Osteocyte (in vitro differentiated cells): ENCODE measurements at regions not wholly inside any gene's neighbourhood (a gene's known extent, or its start where the extent isn't known, plus 50 kb on each side); places are given as distances from the start of the nearest gene placed in this dataset.

ENCODE experiments used
- DNase-seq: peaks from one replicate; pipeline ENCODE4 v3.0.0; 2021; ENCODE audit warnings: mixed read lengths; ENCODE audit not compliant: unreplicated experiment; ENCODE audit errors: extremely low spot score
- H3K27ac Mint-ChIP-seq: one replicate; pipeline ENCODE4 v1.8.0; 2021; ENCODE audit warnings: mild to moderate bottlenecking, mixed read lengths; ENCODE audit not compliant: unreplicated experiment
- H3K27me3 Mint-ChIP-seq: one replicate; pipeline ENCODE4 v1.8.0; 2021; ENCODE audit warnings: mixed read lengths; ENCODE audit not compliant: unreplicated experiment
- H3K36me3 Mint-ChIP-seq: one replicate; pipeline ENCODE4 v1.8.0; 2021; ENCODE audit warnings: mixed read lengths; ENCODE audit not compliant: unreplicated experiment
- H3K4me1 Mint-ChIP-seq: one replicate; pipeline ENCODE4 v1.8.0; 2021; ENCODE audit warnings: mixed read lengths; ENCODE audit not compliant: unreplicated experiment
- H3K4me3 Mint-ChIP-seq: one replicate; pipeline ENCODE4 v1.8.0; 2021; ENCODE audit warnings: mild to moderate bottlenecking, moderate library complexity, mixed read lengths; ENCODE audit not compliant: unreplicated experiment
- H3K9me3 Mint-ChIP-seq: one replicate; pipeline ENCODE4 v1.8.0; 2021; ENCODE audit warnings: mixed read lengths; ENCODE audit not compliant: unreplicated experiment
- CTCF ChIP-seq: fragments of 200-600 bp; sonication (generic); IDR thresholded peaks from 2 replicates; pipeline ENCODE4 v1.5.0; 2021; ENCODE audit warnings: antibody characterized with exemption, mild to moderate bottlenecking, moderate library complexity

- no peaks in the 10 kb centered on the region for H3K4me1 Mint-ChIP-seq
- H3K4me3 Mint-ChIP-seq = no peak overlapping the region
- no peaks in the 10 kb centered on the region for H3K27me3 Mint-ChIP-seq
- TF ChIP-seq CTCF = no peak
- H3K9me3 Mint-ChIP-seq = peaks cover 14% of the 10 kb centered on the region
- no peaks in the 10 kb centered on the region for H3K36me3 Mint-ChIP-seq
- DNase-seq = no peak
- H3K27ac Mint-ChIP-seq = no peak overlapping the region
These were observed 856.4 kb upstream of the LRRC4C start for GRCh38 chr11:42315846-42316245.

GRCh38 chr11:42319921-42320320 lies 860.5 kb upstream of the LRRC4C start:
- no peaks in the 10 kb centered on the region for H3K36me3 Mint-ChIP-seq
- no peak for TF ChIP-seq CTCF
- no peaks in the 10 kb centered on the region for H3K4me1 Mint-ChIP-seq
- H3K27ac Mint-ChIP-seq = no peak overlapping the region
- no peak for DNase-seq
- H3K9me3 Mint-ChIP-seq = peaks cover 6% of the 10 kb centered on the region
- H3K27me3 Mint-ChIP-seq = no peaks in the 10 kb centered on the region
- no peak overlapping the region for H3K4me3 Mint-ChIP-seq

- Mint-ChIP-seq H3K4me3 (no peak overlapping the region), H3K9me3 (peaks cover 57% of the 10 kb centered on the region), H3K4me1 (no peaks in the 10 kb centered on the region), H3K27ac (no peak overlapping the region), H3K36me3 (no peaks in the 10 kb centered on the region), H3K27me3 (no peaks in the 10 kb centered on the region)
- no peak for DNase-seq
- TF ChIP-seq CTCF = no peak
These were observed 870.6 kb upstream of the LRRC4C start for GRCh38 chr11:42329929-42330565.

GRCh38 chr11:42337786-42338455 lies 878.5 kb upstream of the LRRC4C start:
- Mint-ChIP-seq H3K4me3 (no peak overlapping the region), H3K36me3 (no peaks in the 10 kb centered on the region), H3K27me3 (no peaks in the 10 kb centered on the region), H3K9me3 (peaks cover 58% of the 10 kb centered on the region), H3K27ac (no peak overlapping the region), H3K4me1 (no peaks in the 10 kb centered on the region)
- no peak for DNase-seq
- TF ChIP-seq CTCF = no peak

GRCh38 chr11:42344204-42344792 lies 884.8 kb upstream of the LRRC4C start:
- Mint-ChIP-seq H3K27ac (no peak overlapping the region), H3K4me3 (no peak overlapping the region), H3K36me3 (no peaks in the 10 kb centered on the region), H3K27me3 (no peaks in the 10 kb centered on the region), H3K9me3 (peaks cover 32% of the 10 kb centered on the region), H3K4me1 (no peaks in the 10 kb centered on the region)
- DNase-seq = no peak
- TF ChIP-seq CTCF = no peak
